ENCODE measurements at regions not wholly inside any gene's neighbourhood (a gene's known extent, or its start where the extent isn't known, plus 50 kb on each side); places are given as distances from the start of the nearest gene placed in this dataset.

DNA sequence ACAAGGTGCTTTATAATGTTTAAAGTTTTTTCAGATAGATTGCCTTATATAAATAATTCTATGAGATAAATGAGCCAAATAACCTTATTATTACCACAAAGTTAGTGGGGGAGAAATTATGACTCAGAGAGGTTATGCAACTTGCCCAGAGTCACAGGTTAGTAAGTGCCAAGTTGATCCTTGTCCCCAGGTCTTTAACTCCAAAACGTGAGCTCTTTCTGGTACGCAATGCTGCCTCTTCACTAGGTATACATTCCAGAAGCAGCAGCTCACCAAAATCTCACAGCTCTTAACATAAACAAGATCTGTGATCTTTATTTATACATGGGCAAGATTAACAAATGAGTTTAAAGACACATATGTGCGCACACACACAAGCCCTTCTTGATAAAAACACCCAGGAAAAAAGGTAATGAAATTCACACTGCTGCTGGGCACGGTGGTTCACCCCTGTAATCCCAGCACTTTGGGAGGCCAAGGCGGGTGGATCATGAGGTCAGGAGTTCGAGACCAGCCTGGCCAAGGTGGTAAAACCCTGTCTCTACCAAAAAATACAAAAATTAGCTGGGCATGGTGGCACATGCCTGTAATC, 59.8 kb upstream of the NR2F2 start (continued):
- TF ChIP-seq, protein P1, sequence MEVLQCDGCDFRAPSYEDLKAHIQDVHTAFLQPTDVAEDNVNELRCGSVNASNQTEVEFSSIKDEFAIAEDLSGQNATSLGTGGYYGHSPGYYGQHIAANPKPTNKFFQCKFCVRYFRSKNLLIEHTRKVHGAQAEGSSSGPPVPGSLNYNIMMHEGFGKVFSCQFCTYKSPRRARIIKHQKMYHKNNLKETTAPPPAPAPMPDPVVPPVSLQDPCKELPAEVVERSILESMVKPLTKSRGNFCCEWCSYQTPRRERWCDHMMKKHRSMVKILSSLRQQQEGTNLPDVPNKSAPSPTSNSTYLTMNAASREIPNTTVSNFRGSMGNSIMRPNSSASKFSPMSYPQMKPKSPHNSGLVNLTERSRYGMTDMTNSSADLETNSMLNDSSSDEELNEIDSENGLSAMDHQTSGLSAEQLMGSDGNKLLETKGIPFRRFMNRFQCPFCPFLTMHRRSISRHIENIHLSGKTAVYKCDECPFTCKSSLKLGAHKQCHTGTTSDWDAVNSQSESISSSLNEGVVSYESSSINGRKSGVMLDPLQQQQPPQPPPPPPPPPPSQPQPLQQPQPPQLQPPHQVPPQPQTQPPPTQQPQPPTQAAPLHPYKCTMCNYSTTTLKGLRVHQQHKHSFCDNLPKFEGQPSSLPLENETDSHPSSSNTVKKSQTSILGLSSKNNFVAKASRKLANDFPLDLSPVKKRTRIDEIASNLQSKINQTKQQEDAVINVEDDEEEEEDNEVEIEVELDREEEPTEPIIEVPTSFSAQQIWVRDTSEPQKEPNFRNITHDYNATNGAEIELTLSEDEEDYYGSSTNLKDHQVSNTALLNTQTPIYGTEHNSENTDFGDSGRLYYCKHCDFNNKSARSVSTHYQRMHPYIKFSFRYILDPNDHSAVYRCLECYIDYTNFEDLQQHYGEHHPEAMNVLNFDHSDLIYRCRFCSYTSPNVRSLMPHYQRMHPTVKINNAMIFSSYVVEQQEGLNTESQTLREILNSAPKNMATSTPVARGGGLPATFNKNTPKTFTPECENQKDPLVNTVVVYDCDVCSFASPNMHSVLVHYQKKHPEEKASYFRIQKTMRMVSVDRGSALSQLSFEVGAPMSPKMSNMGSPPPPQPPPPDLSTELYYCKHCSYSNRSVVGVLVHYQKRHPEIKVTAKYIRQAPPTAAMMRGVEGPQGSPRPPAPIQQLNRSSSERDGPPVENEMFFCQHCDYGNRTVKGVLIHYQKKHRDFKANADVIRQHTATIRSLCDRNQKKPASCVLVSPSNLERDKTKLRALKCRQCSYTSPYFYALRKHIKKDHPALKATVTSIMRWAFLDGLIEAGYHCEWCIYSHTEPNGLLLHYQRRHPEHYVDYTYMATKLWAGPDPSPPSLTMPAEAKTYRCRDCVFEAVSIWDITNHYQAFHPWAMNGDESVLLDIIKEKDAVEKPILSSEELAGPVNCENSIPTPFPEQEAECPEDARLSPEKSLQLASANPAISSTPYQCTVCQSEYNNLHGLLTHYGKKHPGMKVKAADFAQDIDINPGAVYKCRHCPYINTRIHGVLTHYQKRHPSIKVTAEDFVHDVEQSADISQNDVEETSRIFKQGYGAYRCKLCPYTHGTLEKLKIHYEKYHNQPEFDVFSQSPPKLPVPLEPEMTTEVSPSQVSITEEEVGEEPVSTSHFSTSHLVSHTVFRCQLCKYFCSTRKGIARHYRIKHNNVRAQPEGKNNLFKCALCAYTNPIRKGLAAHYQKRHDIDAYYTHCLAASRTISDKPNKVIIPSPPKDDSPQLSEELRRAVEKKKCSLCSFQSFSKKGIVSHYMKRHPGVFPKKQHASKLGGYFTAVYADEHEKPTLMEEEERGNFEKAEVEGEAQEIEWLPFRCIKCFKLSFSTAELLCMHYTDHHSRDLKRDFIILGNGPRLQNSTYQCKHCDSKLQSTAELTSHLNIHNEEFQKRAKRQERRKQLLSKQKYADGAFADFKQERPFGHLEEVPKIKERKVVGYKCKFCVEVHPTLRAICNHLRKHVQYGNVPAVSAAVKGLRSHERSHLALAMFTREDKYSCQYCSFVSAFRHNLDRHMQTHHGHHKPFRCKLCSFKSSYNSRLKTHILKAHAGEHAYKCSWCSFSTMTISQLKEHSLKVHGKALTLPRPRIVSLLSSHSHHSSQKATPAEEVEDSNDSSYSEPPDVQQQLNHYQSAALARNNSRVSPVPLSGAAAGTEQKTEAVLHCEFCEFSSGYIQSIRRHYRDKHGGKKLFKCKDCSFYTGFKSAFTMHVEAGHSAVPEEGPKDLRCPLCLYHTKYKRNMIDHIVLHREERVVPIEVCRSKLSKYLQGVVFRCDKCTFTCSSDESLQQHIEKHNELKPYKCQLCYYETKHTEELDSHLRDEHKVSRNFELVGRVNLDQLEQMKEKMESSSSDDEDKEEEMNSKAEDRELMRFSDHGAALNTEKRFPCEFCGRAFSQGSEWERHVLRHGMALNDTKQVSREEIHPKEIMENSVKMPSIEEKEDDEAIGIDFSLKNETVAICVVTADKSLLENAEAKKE (CRISPR knock-in tag; IDR thresholded peaks at IDR 0.05) = no peak
- TF ChIP-seq, protein P2, sequence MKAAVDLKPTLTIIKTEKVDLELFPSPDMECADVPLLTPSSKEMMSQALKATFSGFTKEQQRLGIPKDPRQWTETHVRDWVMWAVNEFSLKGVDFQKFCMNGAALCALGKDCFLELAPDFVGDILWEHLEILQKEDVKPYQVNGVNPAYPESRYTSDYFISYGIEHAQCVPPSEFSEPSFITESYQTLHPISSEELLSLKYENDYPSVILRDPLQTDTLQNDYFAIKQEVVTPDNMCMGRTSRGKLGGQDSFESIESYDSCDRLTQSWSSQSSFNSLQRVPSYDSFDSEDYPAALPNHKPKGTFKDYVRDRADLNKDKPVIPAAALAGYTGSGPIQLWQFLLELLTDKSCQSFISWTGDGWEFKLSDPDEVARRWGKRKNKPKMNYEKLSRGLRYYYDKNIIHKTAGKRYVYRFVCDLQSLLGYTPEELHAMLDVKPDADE (IDR thresholded peaks at IDR 0.05) = no peak
- TF ChIP-seq JUNB (IDR thresholded peaks at IDR 0.05; ENCODE audit: unreplicated experiment) = no peak

DNA sequence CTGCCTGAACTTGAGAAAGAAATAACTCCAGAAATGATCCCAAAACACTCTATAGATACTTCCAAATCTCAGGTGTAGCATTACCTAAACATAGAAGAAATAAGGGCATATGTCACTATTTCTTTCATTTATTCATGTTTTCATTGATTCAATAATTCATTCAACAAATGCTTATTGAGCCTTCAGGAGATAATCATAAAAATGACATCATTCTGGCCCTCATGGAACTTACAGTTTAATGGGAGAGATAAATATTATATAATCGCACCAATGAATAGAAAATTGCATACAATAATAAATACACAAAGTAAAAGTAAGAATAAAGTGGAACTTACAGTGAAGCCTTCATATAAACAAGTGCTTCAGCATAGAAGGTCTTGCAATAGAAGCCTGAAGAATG, 58.1 kb upstream of the NR2F2 start:
- no peak overlapping the region for H3K27ac Mint-ChIP-seq
- DNase-seq (ENCODE audit: low spot score) (no peak), ATAC-seq (no peak)
- 0 out of 2 replicates have a peak, but pooled peaks cover 5% of the 10 kb centered on the region for H3K4me1 ChIP-seq (ENCODE audit: insufficient read depth)
- H3K4me3 Mint-ChIP-seq = no peak overlapping the region
- H3F3A ChIP-seq (replicated peaks; ENCODE audit: low read depth) = no peaks in the 10 kb centered on the region
- no peaks in the 10 kb centered on the region for H3K9me2 ChIP-seq (ENCODE audit: insufficient read depth)
- no peak overlapping the region for H3K27ac ChIP-seq (ENCODE audit: low read depth)
- peaks cover 16% of the 10 kb centered on the region for H3K4me1 Mint-ChIP-seq
- no peak overlapping the region for H2AFZ ChIP-seq
- no peaks in the 10 kb centered on the region for H4K20me1 ChIP-seq (replicated peaks; ENCODE audit: insufficient read depth)
- no peaks in the 10 kb centered on the region for H3K27me3 ChIP-seq (ENCODE audit: insufficient read depth)
- no peaks in the 10 kb centered on the region for H3K36me3 Mint-ChIP-seq (ENCODE audit: low read depth)
- no peak overlapping the region for H3K4me2 ChIP-seq
- H3K36me3 ChIP-seq (ENCODE audit: insufficient read depth) = no peaks in the 10 kb centered on the region
- H3K9me3 Mint-ChIP-seq = no peaks in the 10 kb centered on the region
- no peak overlapping the region for H3K4me3 ChIP-seq
- peaks cover 6% of the 10 kb centered on the region for H3K27me3 Mint-ChIP-seq (ENCODE audit: insufficient read depth, low read depth, poor library complexity)
- no peaks in the 10 kb centered on the region for H3K79me2 ChIP-seq (replicated peaks; ENCODE audit: insufficient read depth)
- no peak for TF ChIP-seq JUNB (IDR thresholded peaks at IDR 0.05; ENCODE audit: unreplicated experiment)
- no peak for TF ChIP-seq EZH2phosphoT487 (IDR thresholded peaks at IDR 0.05; ENCODE audit: unreplicated experiment)
- TF ChIP-seq POLR2AphosphoS5 (IDR thresholded peaks at IDR 0.05; ENCODE audit: low read depth) = no peak
- TF ChIP-seq ZNF331 (CRISPR knock-in tag; IDR thresholded peaks at IDR 0.05; ENCODE audit: low read depth) = no peak
- no peak for TF ChIP-seq NANOG (IDR thresholded peaks at IDR 0.05; ENCODE audit: borderline replicate concordance)
- TF ChIP-seq STAT1 (IDR thresholded peaks at IDR 0.05; ENCODE audit: unreplicated experiment) = no peak
- no peak for TF ChIP-seq ZNF114 (CRISPR knock-in tag; IDR thresholded peaks at IDR 0.05)
- TF ChIP-seq, protein P2 (IDR thresholded peaks at IDR 0.05) = no peak
- TF ChIP-seq, protein P3, sequence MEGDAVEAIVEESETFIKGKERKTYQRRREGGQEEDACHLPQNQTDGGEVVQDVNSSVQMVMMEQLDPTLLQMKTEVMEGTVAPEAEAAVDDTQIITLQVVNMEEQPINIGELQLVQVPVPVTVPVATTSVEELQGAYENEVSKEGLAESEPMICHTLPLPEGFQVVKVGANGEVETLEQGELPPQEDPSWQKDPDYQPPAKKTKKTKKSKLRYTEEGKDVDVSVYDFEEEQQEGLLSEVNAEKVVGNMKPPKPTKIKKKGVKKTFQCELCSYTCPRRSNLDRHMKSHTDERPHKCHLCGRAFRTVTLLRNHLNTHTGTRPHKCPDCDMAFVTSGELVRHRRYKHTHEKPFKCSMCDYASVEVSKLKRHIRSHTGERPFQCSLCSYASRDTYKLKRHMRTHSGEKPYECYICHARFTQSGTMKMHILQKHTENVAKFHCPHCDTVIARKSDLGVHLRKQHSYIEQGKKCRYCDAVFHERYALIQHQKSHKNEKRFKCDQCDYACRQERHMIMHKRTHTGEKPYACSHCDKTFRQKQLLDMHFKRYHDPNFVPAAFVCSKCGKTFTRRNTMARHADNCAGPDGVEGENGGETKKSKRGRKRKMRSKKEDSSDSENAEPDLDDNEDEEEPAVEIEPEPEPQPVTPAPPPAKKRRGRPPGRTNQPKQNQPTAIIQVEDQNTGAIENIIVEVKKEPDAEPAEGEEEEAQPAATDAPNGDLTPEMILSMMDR (conservative IDR thresholded peaks at IDR 0.05; ENCODE audit: low read depth in 2 of 2) = no peak
